ENCODE measurements at regions not wholly inside any gene's neighbourhood (a gene's known extent, or its start where the extent isn't known, plus 50 kb on each side); places are given as distances from the start of the nearest gene placed in this dataset.

- 0% methylated on average over 2 of the region's 2 CpGs for WGBS (ENCODE audit: insufficient coverage, insufficient replicate concordance, low lambda C conversion rate, missing lambda C conversion rate)
- Histone ChIP-seq H4K20me1 (ENCODE audit: control insufficient read depth, insufficient read depth) (no peaks in the 10 kb centered on the region), H3K4me2 (ENCODE audit: control insufficient read depth, insufficient read depth) (no peak overlapping the region), H3K4me1 (ENCODE audit: control insufficient read depth, insufficient read depth, low read length) (no peaks in the 10 kb centered on the region), H2AFZ (ENCODE audit: control insufficient read depth, low read depth, low read length) (no peak overlapping the region), H3K27me3 (replicated peaks in 1 of 2; ENCODE audit: control insufficient read depth in 2 of 2, insufficient read depth in 2 of 2, low read length in 1 of 2) (no peaks in the 10 kb centered on the region), H3K27ac (ENCODE audit: control insufficient read depth, insufficient read depth) (no peak overlapping the region), H3K4me3 (no peak overlapping the region), H3K79me2 (ENCODE audit: control insufficient read depth, insufficient read depth, low read length) (no peaks in the 10 kb centered on the region), H3K9ac (ENCODE audit: control insufficient read depth, insufficient read depth, low read length) (no peak overlapping the region), H3K9me3 (replicated peaks; ENCODE audit: control insufficient read depth, insufficient read depth, low read length) (no peaks in the 10 kb centered on the region), H3K36me3 (ENCODE audit: control insufficient read depth in 2 of 2, insufficient read depth in 2 of 2, low read length in 1 of 2) (no peaks in the 10 kb centered on the region)
- intact Hi-C loops (cut with micrococcal nuclease; ENCODE audit: unreplicated experiment), result no loop called here
- ChIA-PET CTCF (no interaction called here), POLR2A (no interaction called here), SMC1A (ENCODE audit: uncharacterized antibody, unreplicated experiment) (no interaction called here), RAD21 (ENCODE audit: unreplicated experiment) (no interaction called here)
- DNase-seq (ENCODE audit: low read depth, low spot score) (no peak), FAIRE-seq (no peak), ATAC-seq (no peak)
- no peak for TF ChIP-seq MTA2 (IDR thresholded peaks at IDR 0.05; ENCODE audit: low read depth)
- no peak for TF ChIP-seq SREBF1 (IDR thresholded peaks at IDR 0.05; ENCODE audit: low read length)
- TF ChIP-seq SIN3A (IDR thresholded peaks at IDR 0.05; ENCODE audit: low read depth, low read length), result no peak
- no peak for TF ChIP-seq TCF7 (IDR thresholded peaks at IDR 0.05; ENCODE audit: borderline replicate concordance)
- no peak for TF ChIP-seq ZBTB4 (CRISPR knock-in tag; IDR thresholded peaks at IDR 0.05)
- TF ChIP-seq CEBPZ (IDR thresholded peaks at IDR 0.05; ENCODE audit: low read depth, low read length), result no peak
- in situ Hi-C loops (cut with MboI), result no loop called here
- BruUV-seq (replicated peaks), result no TSS peak
Measured at GRCh38 chrX:121754301-121754700, 706.9 kb downstream of the GLUD2 start.

Measured in GM12878 (cell line).